GM12864 (cell line): ENCODE measurements at regions not wholly inside any gene's neighbourhood (a gene's known extent, or its start where the extent isn't known, plus 50 kb on each side); places are given as distances from the start of the nearest gene placed in this dataset.

Source experiments
- DNase-seq: peaks from one replicate; pipeline ENCODE4 v3.0.0-alpha.2; 2011; ENCODE audit warnings: low read depth
- H3K4me3 ChIP-seq: 2 replicates; pipeline ENCODE4 v1.5.1; 2011; ENCODE audit warnings: mild to moderate bottlenecking, low read depth, low read length, control low read depth
- TF ChIP-seq, protein P1 (sequence below): IDR thresholded peaks from 2 replicates; pipeline ENCODE4 v1.5.1; 2011; ENCODE audit warnings: low read depth, mild to moderate bottlenecking, moderate library complexity, low read length, control low read depth, inconsistent platforms; ENCODE audit errors: missing control alignments

DNA sequence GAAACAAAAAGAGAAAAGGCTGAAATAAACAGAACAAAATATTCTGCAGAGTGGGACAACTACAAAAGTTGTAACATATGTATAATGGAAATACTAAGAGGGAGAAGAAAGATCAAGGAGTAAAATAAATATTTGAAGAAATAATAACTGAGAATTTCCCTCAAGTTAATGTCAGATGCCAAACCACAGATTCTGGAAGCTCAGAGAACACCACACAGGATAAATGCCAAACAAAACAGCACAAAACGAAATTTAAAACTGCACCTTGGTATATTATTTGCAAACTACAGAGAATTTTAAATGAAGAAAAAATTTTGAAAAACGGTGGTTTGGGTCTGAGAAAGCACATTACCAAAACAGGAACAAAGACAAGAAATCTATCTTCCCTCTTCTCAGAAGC, 1588.9 kb upstream of the TMEFF2 start:
- DNase-seq, result no peak
- TF ChIP-seq, protein P1, sequence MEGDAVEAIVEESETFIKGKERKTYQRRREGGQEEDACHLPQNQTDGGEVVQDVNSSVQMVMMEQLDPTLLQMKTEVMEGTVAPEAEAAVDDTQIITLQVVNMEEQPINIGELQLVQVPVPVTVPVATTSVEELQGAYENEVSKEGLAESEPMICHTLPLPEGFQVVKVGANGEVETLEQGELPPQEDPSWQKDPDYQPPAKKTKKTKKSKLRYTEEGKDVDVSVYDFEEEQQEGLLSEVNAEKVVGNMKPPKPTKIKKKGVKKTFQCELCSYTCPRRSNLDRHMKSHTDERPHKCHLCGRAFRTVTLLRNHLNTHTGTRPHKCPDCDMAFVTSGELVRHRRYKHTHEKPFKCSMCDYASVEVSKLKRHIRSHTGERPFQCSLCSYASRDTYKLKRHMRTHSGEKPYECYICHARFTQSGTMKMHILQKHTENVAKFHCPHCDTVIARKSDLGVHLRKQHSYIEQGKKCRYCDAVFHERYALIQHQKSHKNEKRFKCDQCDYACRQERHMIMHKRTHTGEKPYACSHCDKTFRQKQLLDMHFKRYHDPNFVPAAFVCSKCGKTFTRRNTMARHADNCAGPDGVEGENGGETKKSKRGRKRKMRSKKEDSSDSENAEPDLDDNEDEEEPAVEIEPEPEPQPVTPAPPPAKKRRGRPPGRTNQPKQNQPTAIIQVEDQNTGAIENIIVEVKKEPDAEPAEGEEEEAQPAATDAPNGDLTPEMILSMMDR, result no peak
- no peak overlapping the region for H3K4me3 ChIP-seq

DNA sequence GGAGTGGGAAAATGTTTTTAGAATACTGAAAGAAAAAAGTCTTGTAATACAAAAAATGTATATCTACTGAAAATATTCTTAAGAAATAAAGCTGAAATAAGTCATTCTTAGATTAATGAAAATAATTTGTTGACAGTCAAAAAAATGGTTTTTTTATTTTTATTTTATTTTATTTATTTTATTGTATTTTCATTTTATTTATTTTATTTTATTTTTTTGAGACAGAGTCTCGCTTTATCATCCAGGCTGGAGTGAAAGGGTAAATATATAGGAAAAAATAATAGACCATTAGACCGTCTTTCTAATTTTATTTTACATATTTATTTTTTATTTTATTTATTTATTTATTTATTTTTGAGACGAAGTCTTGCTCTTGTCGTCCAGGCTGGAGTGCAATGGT, 1583.6 kb upstream of the TMEFF2 start:
- TF ChIP-seq, protein P1, result no peak

DNA sequence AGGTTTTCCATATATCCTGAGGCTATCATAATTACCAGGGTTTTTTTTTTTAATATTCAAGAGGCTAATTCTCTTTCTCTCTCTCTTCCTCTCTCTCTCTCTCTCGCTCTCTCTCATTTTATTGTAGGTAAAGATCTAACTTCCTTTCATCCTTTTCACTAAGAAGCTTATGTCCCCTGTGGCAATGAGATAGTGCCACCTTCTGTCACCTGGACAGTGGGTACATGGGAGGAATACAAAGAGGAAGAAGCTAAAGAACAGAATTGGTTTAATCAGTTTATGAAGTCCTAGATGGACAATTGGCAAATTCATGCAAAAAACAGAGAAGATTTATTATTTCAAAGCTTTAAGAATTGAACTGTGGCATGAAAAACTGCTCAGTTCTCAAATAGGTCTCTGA, 1582.3 kb upstream of the TMEFF2 start:
- H3K4me3 ChIP-seq, result no peak overlapping the region
- DNase-seq, result no peak
- TF ChIP-seq, protein P1, result no peak

More for the DNA sequence above, 1583.6 kb upstream of the TMEFF2 start:
- H3K4me3 ChIP-seq, result no peak overlapping the region
- DNase-seq, result no peak

DNA sequence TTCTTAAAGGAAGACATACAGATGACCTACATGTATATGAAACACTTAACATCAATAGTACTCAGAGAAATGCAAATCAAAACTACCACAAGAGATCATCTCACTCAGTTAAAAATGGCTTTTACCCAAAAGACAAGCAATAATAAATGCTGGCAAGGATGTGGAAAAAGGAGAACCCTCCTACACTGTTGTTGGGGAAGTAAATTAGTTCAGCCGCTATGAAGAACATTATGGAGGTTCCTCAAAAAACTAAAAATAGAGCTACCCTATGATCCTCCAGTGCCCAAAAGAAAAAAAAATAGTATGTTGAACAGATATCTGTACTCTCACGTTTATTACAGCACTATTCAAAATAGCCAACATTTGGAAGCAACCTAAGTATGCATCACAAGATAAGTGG, 1579.4 kb upstream of the TMEFF2 start:
- no peak for DNase-seq
- TF ChIP-seq, protein P1, result no peak
- no peak overlapping the region for H3K4me3 ChIP-seq

DNA sequence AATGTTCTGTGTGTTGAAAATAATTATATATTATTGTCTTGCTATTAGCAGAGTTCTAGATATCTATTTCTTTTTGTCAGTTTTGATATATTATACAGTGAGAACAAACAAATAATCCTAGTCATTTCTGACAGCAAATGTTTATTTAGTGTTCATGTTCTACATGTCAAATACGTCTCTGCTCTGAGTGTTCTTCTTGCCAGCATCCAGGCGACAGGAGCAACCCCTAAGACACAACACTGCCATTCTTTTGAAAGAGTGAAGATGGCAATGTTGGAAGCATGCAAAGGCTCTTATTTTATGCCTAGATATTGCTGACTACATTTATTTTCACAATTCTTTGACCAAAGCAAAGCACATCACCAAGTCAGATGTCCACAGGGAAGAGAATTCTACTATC, 1556.6 kb upstream of the TMEFF2 start:
- no peak for DNase-seq
- H3K4me3 ChIP-seq, result no peak overlapping the region

GRCh38 chr2:193749485-193749884, 1554.8 kb upstream of the TMEFF2 start:
- no peak for DNase-seq
- TF ChIP-seq, protein P1, result no peak
- H3K4me3 ChIP-seq, result no peak overlapping the region

More for the DNA sequence above, 1556.6 kb upstream of the TMEFF2 start:
- TF ChIP-seq, protein P1, result no peak

- DNase-seq, result no peak
- H3K4me3 ChIP-seq, result no peak overlapping the region
- TF ChIP-seq, protein P1, result no peak
These were observed 1548.4 kb upstream of the TMEFF2 start for GRCh38 chr2:193743089-193743488.
